Pancreas (tissue), 10 donors: ENCODE measurements at regions not wholly inside any gene's neighbourhood (a gene's known extent, or its start where the extent isn't known, plus 50 kb on each side); places are given as distances from the start of the nearest gene placed in this dataset.

Source experiments
- ATAC-seq, 4 donors: fragments of 200-7000 bp; cut with Tn5 transposase; one replicate each; pipeline versions ENCODE4 v1.8.0 to v1.9.1; 2020; ENCODE audit warnings: mild to moderate bottlenecking in 4 of 4, moderate library complexity in 4 of 4
- DNase-seq, 6 donors: peaks; one replicate each; pipeline ENCODE4 v3.0.0-alpha.2; 2020
- FAIRE-seq: peaks from 2 replicates; lab custom pipeline; 2012; peaks lifted over from hg19 to GRCh38; lab: Jason Lieb, UNC
- H3K27ac ChIP-seq, 4 donors: fragments of 200-600 bp; sonication (generic); 1 replicate in 3 of 4; 2 replicates in 1 of 4; pipeline versions ENCODE4 v1.5.0 to v1.8.0; 2020
- H3K27me3 ChIP-seq, 4 donors: fragments of 200-600 bp; one replicate each; pipeline ENCODE4 v1.8.0; 2021
- H3K36me3 ChIP-seq, 3 donors: fragments of 200-600 bp; sonication (generic) in 1 of 3; one replicate each; pipeline versions ENCODE4 v1.5.0 to v1.8.0; 2020 to 2021
- H3K4me1 ChIP-seq, 3 donors: fragments of 200-600 bp; one replicate each; pipeline ENCODE4 v1.8.0; 2021
- H3K4me3 ChIP-seq, 4 donors: fragments of 200-600 bp; sonication (generic) in 2 of 4; one replicate each; pipeline versions ENCODE4 v1.5.0 to v1.8.0; 2020 to 2021
- H3K9me3 ChIP-seq, 4 donors: fragments of 200-600 bp; one replicate each; pipeline ENCODE4 v1.8.0; 2021
- WGBS, 2 donors: extraction: QIAGEN DNeasy Blood & Tissue Kit; methylation state at CpG; one replicate each; pipeline ENCODE4 v1.1.7; 2013; 5-methylcytosine and 5-hydroxymethylcytosine counted together
- intact Hi-C, 3 donors: fragments of 100-400 bp; cut with DNase I; formaldehyde crosslinking; loops; one replicate each; pipeline versions ENCODE4 v1.11.1 to v1.14.2; 2022
- TF ChIP-seq, protein P1 (sequence below), 4 donors: fragments of 200-600 bp; sonication (generic) in 3 of 4; IDR thresholded peaks; one replicate each; pipeline versions ENCODE4 v1.5.0 to v1.8.0; 2021; ENCODE audit warnings: antibody characterized with exemption in 4 of 4
- donor health status: healthy with polysubstance abuse.
- donor health status: DM: no; HTN: no; CAD: no; lungs with moderate emphysema.
- donor health status: DM: no; HTN: no; CAD: no.
- donor health status: control.
- donor health status: control.
- donor health status: Bipolar disorder and iron deficiency.
- donor health status: DM: yes; HTN: yes; CAD: no.
- donor health status: DM: no; HTN: no; CAD: no.
- donor health status: DM: no; HTN: no; CAD: no.
- donor health status: DM: yes; HTN: yes; CAD: no.

DNA sequence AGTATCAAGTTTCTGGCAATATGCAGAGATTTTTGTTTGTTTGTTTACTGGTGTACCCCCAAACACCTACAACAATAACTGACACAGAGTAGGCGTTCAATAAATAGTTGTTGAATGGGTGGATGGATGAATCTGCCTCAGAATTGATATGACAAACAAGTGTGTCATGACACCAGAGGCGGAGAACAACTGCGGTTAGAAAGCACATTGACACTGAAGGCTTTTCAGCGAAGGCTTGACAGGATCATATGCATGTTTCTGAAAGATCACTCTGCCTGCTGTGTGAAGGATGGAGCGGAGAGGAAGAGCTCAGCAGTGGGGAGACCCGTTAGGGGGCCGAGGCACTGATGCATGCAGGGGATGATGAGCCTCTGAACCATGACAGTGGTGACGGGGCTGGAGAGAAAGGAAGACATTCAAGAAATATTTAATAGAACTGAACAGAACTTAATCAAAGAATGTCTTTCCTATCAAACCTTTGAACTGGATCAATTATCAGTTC lies 108.5 kb upstream of the USP47 start:
- 76 to 82% methylated on average over 8 of the region's 8 CpGs for WGBS, 2 donors
- no peak for ATAC-seq
- no peak for DNase-seq
- H3K36me3 ChIP-seq = no peaks in the 10 kb centered on the region
- no peaks in the 10 kb centered on the region for H3K9me3 ChIP-seq
- H3K4me1 ChIP-seq = no peaks in the 10 kb centered on the region
- H3K27ac ChIP-seq = no peak overlapping the region
- FAIRE-seq = no peak
- H3K4me3 ChIP-seq = no peak overlapping the region
- TF ChIP-seq, protein P1, sequence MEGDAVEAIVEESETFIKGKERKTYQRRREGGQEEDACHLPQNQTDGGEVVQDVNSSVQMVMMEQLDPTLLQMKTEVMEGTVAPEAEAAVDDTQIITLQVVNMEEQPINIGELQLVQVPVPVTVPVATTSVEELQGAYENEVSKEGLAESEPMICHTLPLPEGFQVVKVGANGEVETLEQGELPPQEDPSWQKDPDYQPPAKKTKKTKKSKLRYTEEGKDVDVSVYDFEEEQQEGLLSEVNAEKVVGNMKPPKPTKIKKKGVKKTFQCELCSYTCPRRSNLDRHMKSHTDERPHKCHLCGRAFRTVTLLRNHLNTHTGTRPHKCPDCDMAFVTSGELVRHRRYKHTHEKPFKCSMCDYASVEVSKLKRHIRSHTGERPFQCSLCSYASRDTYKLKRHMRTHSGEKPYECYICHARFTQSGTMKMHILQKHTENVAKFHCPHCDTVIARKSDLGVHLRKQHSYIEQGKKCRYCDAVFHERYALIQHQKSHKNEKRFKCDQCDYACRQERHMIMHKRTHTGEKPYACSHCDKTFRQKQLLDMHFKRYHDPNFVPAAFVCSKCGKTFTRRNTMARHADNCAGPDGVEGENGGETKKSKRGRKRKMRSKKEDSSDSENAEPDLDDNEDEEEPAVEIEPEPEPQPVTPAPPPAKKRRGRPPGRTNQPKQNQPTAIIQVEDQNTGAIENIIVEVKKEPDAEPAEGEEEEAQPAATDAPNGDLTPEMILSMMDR (IDR thresholded peaks at IDR 0.05) = no peak
- H3K27me3 ChIP-seq = no peaks in the 10 kb centered on the region
- intact Hi-C loops = no loop called here

DNA sequence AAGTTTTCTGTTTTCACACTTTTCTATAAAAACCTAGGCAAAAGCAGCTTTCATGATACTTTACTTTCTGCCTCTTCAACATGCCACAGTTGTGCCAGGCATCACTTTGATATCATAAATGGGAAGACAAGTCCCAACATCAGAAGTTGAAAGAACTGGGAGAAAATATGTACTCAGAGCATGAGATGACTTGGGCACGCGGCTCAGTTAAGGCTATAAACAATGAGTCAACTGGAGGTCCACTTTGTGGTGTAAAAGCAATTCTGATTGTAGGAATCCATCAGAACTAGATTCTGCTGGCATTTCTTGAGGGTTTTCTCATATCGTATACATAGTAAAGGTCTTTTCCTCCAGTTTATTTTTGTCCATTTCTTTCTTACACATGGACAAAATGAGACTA lies 109.7 kb upstream of the USP47 start:
- ATAC-seq = no peak
- intact Hi-C loops = no loop called here

DNA sequence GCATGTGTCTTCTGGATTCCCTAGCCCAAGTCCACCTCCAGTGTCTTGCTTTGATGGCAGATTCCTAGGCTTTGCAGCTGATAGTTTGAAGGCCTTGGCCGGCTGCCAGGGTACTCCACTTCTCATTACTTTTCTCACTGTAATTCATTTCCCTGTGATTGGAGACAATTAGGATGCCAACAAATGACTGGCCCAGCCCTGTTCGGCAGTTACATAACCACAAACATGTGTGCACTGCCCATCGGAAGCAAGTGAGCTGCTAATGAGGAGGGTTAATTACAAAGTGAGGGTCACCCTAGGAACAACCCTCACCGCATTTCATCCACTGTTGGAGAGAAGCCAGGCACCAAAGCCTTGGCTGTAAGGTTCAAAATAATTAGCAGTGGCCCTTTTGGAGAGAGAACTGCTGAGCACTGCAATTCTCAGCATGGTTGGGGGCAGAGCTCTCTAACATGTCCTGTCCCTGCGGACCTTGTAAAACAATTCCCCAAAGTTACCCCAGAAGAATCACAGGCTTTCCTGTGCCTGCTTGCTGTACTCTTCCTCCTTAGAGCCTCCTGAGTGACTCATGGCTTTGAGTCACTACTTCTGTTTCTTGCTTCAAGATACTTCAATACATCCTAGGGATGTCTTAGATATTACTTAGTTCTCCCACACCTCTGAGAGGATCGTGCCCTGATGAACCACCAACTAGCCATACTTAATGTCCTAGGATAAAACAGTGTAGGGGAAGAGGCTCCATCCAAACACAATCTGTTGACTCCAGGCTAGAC lies 109.7 kb upstream of the GALNT18 start:
- WGBS, 2 donors = 47 to 52% methylated on average over 6 of the region's 6 CpGs
- DNase-seq = no peak
- H3K9me3 ChIP-seq = no peaks in the 10 kb centered on the region
- H3K4me1 ChIP-seq = no peaks in the 10 kb centered on the region
- H3K27ac ChIP-seq = no peak overlapping the region
- no peak for ATAC-seq
- H3K4me3 ChIP-seq = no peak overlapping the region
- TF ChIP-seq, protein P1 (IDR thresholded peaks at IDR 0.05) = no peak
- H3K27me3 ChIP-seq = no peaks in the 10 kb centered on the region
- no peak for FAIRE-seq
- no peaks in the 10 kb centered on the region for H3K36me3 ChIP-seq
- intact Hi-C loops = no loop called here

More for the DNA sequence above, 109.7 kb upstream of the USP47 start:
- Histone ChIP-seq H3K9me3 (no peaks in the 10 kb centered on the region), H3K4me1 (no peaks in the 10 kb centered on the region), H3K27me3 (no peaks in the 10 kb centered on the region), H3K4me3 (no peak overlapping the region), H3K36me3 (no peaks in the 10 kb centered on the region), H3K27ac (no peak overlapping the region)
- FAIRE-seq = no peak
- TF ChIP-seq, protein P1 (IDR thresholded peaks at IDR 0.05) = no peak
- WGBS, 2 donors = 89% methylated on average over 3 of the region's 3 CpGs
- DNase-seq = no peak

DNA sequence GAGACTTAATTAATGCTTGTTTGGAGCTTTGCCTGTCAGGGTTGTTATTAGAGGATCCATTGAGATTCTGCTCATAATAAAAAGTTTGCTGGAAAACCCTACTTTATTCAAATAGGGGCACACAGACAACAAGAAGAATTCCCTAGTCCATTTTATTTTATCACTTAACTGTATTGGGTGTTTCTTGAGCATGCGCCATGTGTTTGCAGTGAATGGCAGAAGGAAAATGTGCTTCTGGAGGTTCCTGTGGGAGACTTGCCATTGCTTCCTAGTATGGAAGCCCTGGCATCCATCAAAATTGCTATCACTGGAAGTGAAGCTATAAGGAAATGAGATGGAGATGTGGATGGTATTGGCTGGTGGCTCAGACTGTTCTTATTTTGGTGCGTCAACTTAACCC lies 106.6 kb upstream of the GALNT18 start:
- TF ChIP-seq, protein P1 (IDR thresholded peaks at IDR 0.05) = no peak
- Histone ChIP-seq H3K4me3 (no peak overlapping the region), H3K4me1 (no peaks in the 10 kb centered on the region), H3K9me3 (no peaks in the 10 kb centered on the region), H3K27me3 (no peaks in the 10 kb centered on the region), H3K36me3 (no peaks in the 10 kb centered on the region), H3K27ac (no peak overlapping the region)
- ATAC-seq (no peak), FAIRE-seq (no peak), DNase-seq (no peak)
- intact Hi-C loops = no loop called here
- 94 to 98% methylated on average over 2 of the region's 2 CpGs for WGBS, 2 donors

DNA sequence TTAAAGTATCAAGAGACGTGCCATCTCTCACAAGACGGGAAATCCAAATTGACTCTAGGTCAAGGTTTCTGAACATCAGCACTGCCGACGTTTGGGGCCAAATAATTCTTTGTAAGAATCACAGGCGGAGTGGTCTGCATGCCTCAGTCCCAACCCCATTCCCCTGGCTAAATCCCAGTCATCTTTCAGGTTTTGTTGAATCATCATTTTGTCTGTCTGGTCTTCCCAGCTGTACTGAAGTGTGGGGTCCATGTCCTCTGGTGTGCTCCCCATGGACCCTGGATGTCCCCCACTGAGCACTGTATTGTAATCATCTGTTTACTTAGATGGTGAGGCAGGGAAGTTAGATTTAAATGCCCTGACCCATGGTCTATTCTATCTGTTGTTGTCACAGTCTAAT lies 103.6 kb upstream of the GALNT18 start:
- H3K27ac ChIP-seq = no peak overlapping the region
- H3K36me3 ChIP-seq = no peaks in the 10 kb centered on the region
- TF ChIP-seq, protein P1 (IDR thresholded peaks at IDR 0.05) = no peak
- intact Hi-C loops = no loop called here
- H3K9me3 ChIP-seq = no peaks in the 10 kb centered on the region
- DNase-seq (no peak), FAIRE-seq (no peak), ATAC-seq (no peak)
- H3K27me3 ChIP-seq = no peaks in the 10 kb centered on the region
- 53 to 69% methylated on average over 5 of the region's 5 CpGs for WGBS, 2 donors
- no peaks in the 10 kb centered on the region for H3K4me1 ChIP-seq
- no peak overlapping the region for H3K4me3 ChIP-seq
